HCT116 (cell line): ENCODE measurements at regions not wholly inside any gene's neighbourhood (a gene's known extent, or its start where the extent isn't known, plus 50 kb on each side); places are given as distances from the start of the nearest gene placed in this dataset.

ENCODE experiments used
- ATAC-seq: fragments of 200-7000 bp; cut with Tn5 transposase; 2 replicates; pipeline ENCODE4 v1.9.1; 2020; ENCODE audit warnings: mild to moderate bottlenecking, moderate library complexity
- BruUV-seq: library from RNA; stranded (reverse); fragments of 400-500 nt; replicated peaks from 2 replicates; lab custom pipeline; 2021; lab: Mats Ljungman, UMichigan
- CTCF ChIA-PET: fragments of 300-600 bp; sonication (Branson Sonifier 250); formaldehyde crosslinking; loops from one replicate; lab custom pipeline; 2021; ENCODE audit warnings: antibody characterized with exemption; lab: Charles Lee
- POLR2A ChIA-PET: fragments of 300-600, 350-600 bp; sonication (Branson Sonifier 250); formaldehyde crosslinking; loops from one replicate; lab custom pipeline; 2021; ENCODE audit warnings: antibody characterized with exemption; lab: Charles Lee
- RAD21 ChIA-PET, 2 experiments: fragments of 300-600 bp; sonication (Branson Sonifier 250); formaldehyde crosslinking; loops; one replicate each; lab custom pipeline; 2023; ENCODE audit warnings: low total read pairs in 2 of 2; ENCODE audit not compliant: uncharacterized antibody in 2 of 2, unreplicated experiment in 2 of 2, low non-redundant PET in 1 of 2; lab: Charles Lee
- DNase-seq: peaks from one replicate; pipeline ENCODE4 v3.0.0-alpha.2; 2010; ENCODE audit warnings: low read depth, low spot score
- H2AFZ ChIP-seq: fragments of 200-600 bp; shearing (Covaris generic), sonication (generic); 2 replicates; pipeline ENCODE4 v1.6.1; 2017; ENCODE audit warnings: low read depth, mixed run types, mixed read lengths, antibody characterized with exemption, low read length; ENCODE audit not compliant: poor library complexity, severe bottlenecking
- H3K27ac ChIP-seq: 2 replicates; pipeline ENCODE4 v1.5.1; 2012; ENCODE audit warnings: low read depth, low read length
- H3K27me3 ChIP-seq: fragments of 200-600 bp; sonication (generic); 2 replicates; pipeline ENCODE4 v1.6.1; 2016; ENCODE audit warnings: mixed run types, low read length, mixed read lengths; ENCODE audit not compliant: insufficient read depth
- H3K36me3 ChIP-seq, 2 experiments: fragments of 200-500 bp in 1 of 2; fragments of 200-600 bp in 1 of 2; sonication (Bioruptor generic) in 1 of 2; sonication (generic) in 1 of 2; 2 replicates each; pipeline versions ENCODE4 v1.5.1 to v1.6.1; 2014 to 2016; ENCODE audit warnings: low read length in 2 of 2, inconsistent platforms in 1 of 2, mixed read lengths in 1 of 2, mixed run types in 1 of 2; ENCODE audit not compliant: insufficient read depth in 2 of 2, control insufficient read depth in 1 of 2
- H3K4me1 ChIP-seq, 2 experiments: fragments of 200-600 bp in 1 of 2; sonication (generic) in 1 of 2; 2 replicates each; pipeline versions ENCODE4 v1.5.1 to v1.6.1; 2012 to 2017; ENCODE audit warnings: low read length in 2 of 2, inconsistent platforms in 1 of 2, mild to moderate bottlenecking in 1 of 2, mixed read lengths in 1 of 2, mixed run types in 1 of 2, moderate library complexity in 1 of 2; ENCODE audit not compliant: insufficient read depth in 2 of 2, control insufficient read depth in 1 of 2
- H3K4me2 ChIP-seq: fragments of 200-600 bp; sonication (generic); 2 replicates; pipeline ENCODE4 v1.6.1; 2017; ENCODE audit warnings: mixed run types, low read length, mixed read lengths
- H3K4me3 ChIP-seq, 2 experiments: fragments of 200-600 bp in 1 of 2; sonication (generic) in 1 of 2; replicated peaks in 1 of 2; 2 replicates each; pipeline ENCODE4 v1.5.1; 2011 to 2016; ENCODE audit warnings: low read length in 2 of 2, control low read depth in 1 of 2, low read depth in 1 of 2, mild to moderate bottlenecking in 1 of 2, mixed read lengths in 1 of 2, mixed run types in 1 of 2
- H3K79me2 ChIP-seq: fragments of 200-600 bp; sonication (generic); 2 replicates; pipeline ENCODE4 v1.6.1; 2017; ENCODE audit warnings: mild to moderate bottlenecking, mixed run types, low read length, moderate library complexity, mixed read lengths; ENCODE audit not compliant: insufficient read depth
- H3K9ac ChIP-seq: fragments of 200-600 bp; sonication (generic); 2 replicates; pipeline ENCODE4 v1.6.1; 2016; ENCODE audit warnings: low read length, mixed read lengths
- H3K9me2 ChIP-seq: fragments of 200-600 bp; sonication (generic), shearing (Covaris generic); 2 replicates; pipeline ENCODE4 v1.6.1; 2017; ENCODE audit warnings: mixed run types, mild to moderate bottlenecking, moderate library complexity; ENCODE audit not compliant: insufficient read depth
- H3K9me3 ChIP-seq, 2 experiments: fragments of 200-500 bp in 1 of 2; fragments of 200-600 bp in 1 of 2; sonication (Bioruptor generic) in 1 of 2; sonication (generic) in 1 of 2; 2 replicates each; pipeline ENCODE4 v1.6.1; 2014 to 2017; ENCODE audit warnings: low read length in 2 of 2, mixed read lengths in 2 of 2, inconsistent platforms in 1 of 2, low read depth in 1 of 2, mild to moderate bottlenecking in 1 of 2, mixed run types in 1 of 2, moderate library complexity in 1 of 2; ENCODE audit not compliant: control insufficient read depth in 1 of 2, insufficient read depth in 1 of 2
- H4K20me1 ChIP-seq: fragments of 200-600 bp; sonication (generic), shearing (Covaris generic); 2 replicates; pipeline ENCODE4 v1.6.1; 2017; ENCODE audit warnings: mixed run types, mild to moderate bottlenecking, moderate library complexity; ENCODE audit not compliant: insufficient read depth
- ATF3 ChIP-seq: IDR thresholded peaks from 2 replicates; pipeline ENCODE4 v1.6.1; 2012
- CBX3 ChIP-seq: IDR thresholded peaks from 2 replicates; pipeline ENCODE4 v1.6.1; 2012; ENCODE audit warnings: low read depth
- CEBPB ChIP-seq: IDR thresholded peaks from 2 replicates; pipeline ENCODE4 v1.6.1; 2012; ENCODE audit warnings: low read depth
- EGR1 ChIP-seq: IDR thresholded peaks from 2 replicates; pipeline ENCODE4 v1.6.1; 2012; ENCODE audit warnings: low read depth
- ELF1 ChIP-seq: IDR thresholded peaks from 2 replicates; pipeline ENCODE4 v1.6.1; 2012; ENCODE audit warnings: low read depth, borderline replicate concordance
- EZH2 ChIP-seq: fragments of 200-600 bp; sonication (generic); IDR thresholded peaks from 2 replicates; pipeline ENCODE4 v1.6.1; 2017; ENCODE audit warnings: antibody characterized with exemption, mixed run types
- FOSL1 ChIP-seq: IDR thresholded peaks from 2 replicates; pipeline ENCODE4 v1.6.1; 2012; ENCODE audit warnings: low read depth
- JUND ChIP-seq: IDR thresholded peaks from 2 replicates; pipeline ENCODE4 v1.6.1; 2012
- POLR2A ChIP-seq: IDR thresholded peaks from 2 replicates; pipeline ENCODE4 v1.7.0; 2011; ENCODE audit warnings: borderline replicate concordance; ENCODE audit not compliant: insufficient read depth, insufficient read length; ENCODE audit errors: extremely low read depth
- RAD21 ChIP-seq: IDR thresholded peaks from 2 replicates; pipeline ENCODE4 v1.6.1; 2012; ENCODE audit warnings: low read depth, mild to moderate bottlenecking
- REST ChIP-seq: IDR thresholded peaks from 2 replicates; pipeline ENCODE4 v1.6.1; 2012; ENCODE audit warnings: low read depth
- SP1 ChIP-seq: IDR thresholded peaks from 2 replicates; pipeline ENCODE4 v1.6.1; 2012; ENCODE audit warnings: low read depth
- SRF ChIP-seq: IDR thresholded peaks from 2 replicates; pipeline ENCODE4 v1.6.1; 2012; ENCODE audit warnings: low read depth
- TCF7L2 ChIP-seq: IDR thresholded peaks from 2 replicates; pipeline ENCODE4 v1.7.0; 2011; ENCODE audit warnings: borderline replicate concordance, inconsistent platforms; ENCODE audit not compliant: insufficient read depth, insufficient read length; ENCODE audit errors: extremely low read depth
- YY1 ChIP-seq: IDR thresholded peaks from 2 replicates; pipeline ENCODE4 v1.6.1; 2011; ENCODE audit warnings: low read length, low read depth, moderate library complexity, mild to moderate bottlenecking; ENCODE audit not compliant: insufficient replicate concordance; ENCODE audit errors: extremely low read depth
- ZFX ChIP-seq: fragments of 450-650 bp; IDR thresholded peaks from 2 replicates; pipeline ENCODE4 v1.6.1; 2017
- ZNF274 ChIP-seq: fragments of 200-500 bp; sonication (Bioruptor generic); IDR thresholded peaks from 2 replicates; pipeline ENCODE4 v1.6.1; 2014; ENCODE audit warnings: mild to moderate bottlenecking, low read depth, low read length, inconsistent platforms
- intact Hi-C: fragments of 100-400 bp; cut with micrococcal nuclease; formaldehyde crosslinking; loops from 2 replicates; pipeline ENCODE4 v1.10.0; 2022
- TF ChIP-seq, protein P1 (sequence below), 3 experiments: fragments of 200-600 bp in 1 of 3; sonication (generic) in 1 of 3; IDR thresholded peaks in 2 of 3; conservative IDR thresholded peaks in 1 of 3; 2 replicates each; pipeline ENCODE4 v1.5.1; 2012 to 2017; ENCODE audit warnings: low read depth in 2 of 3, low read length in 2 of 3, antibody characterized with exemption in 1 of 3, borderline replicate concordance in 1 of 3, control low read depth in 1 of 3, mild to moderate bottlenecking in 1 of 3, mixed read lengths in 1 of 3, mixed run types in 1 of 3, moderate library complexity in 1 of 3; ENCODE audit not compliant: insufficient read depth in 1 of 3

GRCh38 chr20:60967431-60968316, 284.4 kb upstream of the CDH4 start (continued):
- TF ChIP-seq SRF = no peak
- no peak for TF ChIP-seq ZFX
- TF ChIP-seq RAD21 = no peak
- TF ChIP-seq YY1 = no peak
- no peak for TF ChIP-seq ATF3
- no peak for TF ChIP-seq CEBPB
- no peak for TF ChIP-seq POLR2A

DNA sequence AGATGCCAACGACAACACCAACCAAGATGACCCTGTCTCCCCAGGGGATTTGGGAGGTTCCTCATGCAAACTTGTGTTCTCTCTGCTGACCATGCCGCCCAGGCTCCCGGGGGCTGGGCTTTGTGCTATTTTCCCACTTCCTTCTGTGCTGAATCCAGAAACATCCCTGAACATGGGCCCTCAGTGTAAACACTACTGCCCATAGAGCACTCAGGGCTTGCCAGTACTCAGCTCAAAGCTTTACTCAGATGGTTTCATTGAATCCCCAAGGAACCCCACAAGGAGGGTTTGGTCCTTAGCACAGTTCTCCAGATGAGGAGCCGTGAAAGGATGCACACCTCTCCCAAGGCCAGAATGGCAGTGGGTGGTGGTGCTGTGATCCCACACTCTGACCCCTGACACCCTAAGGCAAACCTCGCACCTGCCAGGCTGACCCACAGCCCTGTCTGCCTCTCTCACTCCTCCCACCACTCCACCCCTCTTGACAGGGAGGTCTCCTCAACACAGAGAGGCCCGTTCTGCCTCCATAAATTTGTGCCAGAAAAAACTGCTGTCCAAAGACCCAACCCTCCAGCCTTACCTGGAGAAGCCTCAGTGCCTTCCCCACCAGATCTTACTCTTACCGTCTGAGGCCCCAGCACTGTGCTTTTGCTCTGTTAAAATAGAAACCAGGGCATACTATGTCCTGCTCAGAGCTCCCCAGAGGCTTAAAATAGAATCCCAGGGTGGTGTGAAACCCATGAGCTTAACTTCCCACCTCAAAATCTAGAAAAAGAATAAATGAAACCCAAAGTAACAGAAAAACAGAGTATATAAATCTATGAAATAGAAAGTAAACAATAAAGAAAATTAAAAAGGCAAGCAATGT, 283.0 kb upstream of the CDH4 start:
- ATAC-seq = no peak
- H3K9ac ChIP-seq = no peak overlapping the region
- H3K27me3 ChIP-seq = no peaks in the 10 kb centered on the region
- no peaks in the 10 kb centered on the region for H3K36me3 ChIP-seq
- ChIA-PET RAD21 (no interaction called here), POLR2A (no interaction called here), CTCF (interaction anchor here (0.6 kb wide), 1 partner anchor 61 kb away, joined by 3 read pairs; no protein-coding TSS in a partner anchor)
- no peaks in the 10 kb centered on the region for H3K4me1 ChIP-seq
- no peak overlapping the region for H3K4me3 ChIP-seq
- DNase-seq = no peak
- no peaks in the 10 kb centered on the region for H3K79me2 ChIP-seq
- peaks cover 6 to 21% of the 10 kb centered on the region in 2 experiments; a peak in 3 of 4 replicates for H3K9me3 ChIP-seq
- H2AFZ ChIP-seq = no peak overlapping the region
- H3K4me2 ChIP-seq = no peak overlapping the region
- no peak overlapping the region for H3K27ac ChIP-seq
- H3K9me2 ChIP-seq = no peaks in the 10 kb centered on the region
- H4K20me1 ChIP-seq = no peaks in the 10 kb centered on the region
- BruUV-seq = no TSS peak
- intact Hi-C loops = no loop called here
- no peak for TF ChIP-seq EGR1
- TF ChIP-seq TCF7L2 = no peak
- TF ChIP-seq SP1 = no peak
- no peak for TF ChIP-seq REST
- TF ChIP-seq, protein P1, sequence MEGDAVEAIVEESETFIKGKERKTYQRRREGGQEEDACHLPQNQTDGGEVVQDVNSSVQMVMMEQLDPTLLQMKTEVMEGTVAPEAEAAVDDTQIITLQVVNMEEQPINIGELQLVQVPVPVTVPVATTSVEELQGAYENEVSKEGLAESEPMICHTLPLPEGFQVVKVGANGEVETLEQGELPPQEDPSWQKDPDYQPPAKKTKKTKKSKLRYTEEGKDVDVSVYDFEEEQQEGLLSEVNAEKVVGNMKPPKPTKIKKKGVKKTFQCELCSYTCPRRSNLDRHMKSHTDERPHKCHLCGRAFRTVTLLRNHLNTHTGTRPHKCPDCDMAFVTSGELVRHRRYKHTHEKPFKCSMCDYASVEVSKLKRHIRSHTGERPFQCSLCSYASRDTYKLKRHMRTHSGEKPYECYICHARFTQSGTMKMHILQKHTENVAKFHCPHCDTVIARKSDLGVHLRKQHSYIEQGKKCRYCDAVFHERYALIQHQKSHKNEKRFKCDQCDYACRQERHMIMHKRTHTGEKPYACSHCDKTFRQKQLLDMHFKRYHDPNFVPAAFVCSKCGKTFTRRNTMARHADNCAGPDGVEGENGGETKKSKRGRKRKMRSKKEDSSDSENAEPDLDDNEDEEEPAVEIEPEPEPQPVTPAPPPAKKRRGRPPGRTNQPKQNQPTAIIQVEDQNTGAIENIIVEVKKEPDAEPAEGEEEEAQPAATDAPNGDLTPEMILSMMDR (IDR thresholded peaks at IDR 0.05 in 2 of 3, conservative IDR thresholded peaks at IDR 0.05 in 1 of 3; ENCODE audit: borderline replicate concordance in 1 of 3, insufficient read depth in 1 of 3, low read depth in 2 of 3, low read length in 2 of 3) = no peak
- TF ChIP-seq POLR2A = no peak
- TF ChIP-seq FOSL1 = no peak
- TF ChIP-seq CBX3 = no peak
- TF ChIP-seq CEBPB = no peak
- TF ChIP-seq ZFX = no peak
- TF ChIP-seq EZH2 = no peak
- no peak for TF ChIP-seq JUND
- TF ChIP-seq ELF1 = no peak
- no peak for TF ChIP-seq ZNF274
